Psoas muscle (tissue), 7 donors: ENCODE measurements at regions not wholly inside any gene's neighbourhood (a gene's known extent, or its start where the extent isn't known, plus 50 kb on each side); places are given as distances from the start of the nearest gene placed in this dataset.

Experiments used
- ATAC-seq, 4 donors: fragments of 200-7000 bp; cut with Tn5 transposase; one replicate each; pipeline ENCODE4 v1.9.1; 2020; ENCODE audit warnings: moderate library complexity in 3 of 4, mild to moderate bottlenecking in 2 of 4
- DNase-seq, 2 donors: peaks; one replicate each; pipeline ENCODE4 v3.0.0-alpha.2; 2020
- H3K27ac ChIP-seq: fragments of 200-600 bp; one replicate; pipeline ENCODE4 v1.8.0; 2022
- H3K27me3 ChIP-seq, 3 donors: fragments of 200-600 bp in 1 of 3; one replicate each; pipeline versions ENCODE4 v1.6.1 to v1.8.0; 2013 to 2022; ENCODE audit warnings: low read length in 2 of 3, mild to moderate bottlenecking in 2 of 3, moderate library complexity in 1 of 3; ENCODE audit not compliant: insufficient read depth in 3 of 3
- H3K36me3 ChIP-seq, 2 donors: fragments of 200-600 bp in 1 of 2; one replicate each; pipeline versions ENCODE4 v1.6.1 to v1.8.0; 2013 to 2022; ENCODE audit warnings: low read depth in 1 of 2, mild to moderate bottlenecking in 1 of 2, moderate library complexity in 1 of 2; ENCODE audit not compliant: insufficient read depth in 1 of 2
- H3K4me1 ChIP-seq: fragments of 200-600 bp; one replicate; pipeline ENCODE4 v1.8.0; 2022
- H3K4me3 ChIP-seq: fragments of 200-600 bp; one replicate; pipeline ENCODE4 v1.8.0; 2022; ENCODE audit warnings: mild to moderate bottlenecking
- H3K9me3 ChIP-seq: fragments of 200-600 bp; one replicate; pipeline ENCODE4 v1.8.0; 2022
- CTCF ChIP-seq: fragments of 200-600 bp; IDR thresholded peaks from one replicate; pipeline ENCODE4 v1.8.0; 2022; ENCODE audit warnings: antibody characterized with exemption
- WGBS, 3 donors: extraction: QIAGEN DNeasy Blood & Tissue Kit; methylation state at CpG; one replicate each; pipeline versions ENCODE4 v1.1.6 to v1.1.7; 2013; 5-methylcytosine and 5-hydroxymethylcytosine counted together
- intact Hi-C, 2 donors: fragments of 100-400 bp; cut with DNase I; formaldehyde crosslinking; loops; one replicate each; pipeline versions ENCODE4 v1.11.0 to v1.14.2; 2022
- donor health status: healthy with polysubstance abuse.
- donor health status: DM: no; HTN: no; CAD: no; lungs with moderate emphysema.
- donor health status: Bipolar disorder and iron deficiency.
- donor health status: healthy.
- donor health status: DM: yes; HTN: yes; CAD: no.
- donor health status: DM: no; HTN: no; CAD: no.
- donor health status: DM: yes; HTN: yes; CAD: no.

GRCh38 chr10:21296575-21297355, 228.7 kb downstream of the SKIDA1 start:
- TF ChIP-seq CTCF, result no peak
- intact Hi-C loops, result no loop called here
- no peak overlapping the region for H3K4me3 ChIP-seq
- H3K27me3 ChIP-seq, result no peaks in the 10 kb centered on the region
- no peaks in the 10 kb centered on the region for H3K9me3 ChIP-seq
- 91 to 95% (median 91%) methylated on average over 13 of the region's 13 CpGs for WGBS, 3 donors
- DNase-seq (no peak), ATAC-seq (no peak)
- H3K4me1 ChIP-seq, result no peaks in the 10 kb centered on the region
- H3K36me3 ChIP-seq, result no peaks in the 10 kb centered on the region
- H3K27ac ChIP-seq, result no peak overlapping the region

GRCh38 chr10:21293518-21294356, 231.7 kb downstream of the SKIDA1 start:
- intact Hi-C loops, result no loop called here
- Histone ChIP-seq H3K27me3 (no peaks in the 10 kb centered on the region), H3K27ac (no peak overlapping the region), H3K4me1 (no peaks in the 10 kb centered on the region), H3K4me3 (peak overlapping the region; percentile 27), H3K36me3 (no peaks in the 10 kb centered on the region), H3K9me3 (no peaks in the 10 kb centered on the region)
- ATAC-seq (no peak), DNase-seq (no peak)
- TF ChIP-seq CTCF, result no peak
- 62 to 65% (median 62%) methylated on average over 9 of the region's 9 CpGs for WGBS, 3 donors

GRCh38 chr10:21292763-21293517, 232.5 kb downstream of the SKIDA1 start:
- no peak for TF ChIP-seq CTCF
- DNase-seq (peak; percentile 64 to 67), ATAC-seq (peak; percentile 36 to 76 (median 72))
- H3K4me3 ChIP-seq, result peak overlapping the region; percentile 27
- H3K27ac ChIP-seq, result peak overlapping the region; percentile 10
- intact Hi-C loops, result no loop called here
- H3K4me1 ChIP-seq, result no peaks in the 10 kb centered on the region
- H3K9me3 ChIP-seq, result no peaks in the 10 kb centered on the region
- H3K36me3 ChIP-seq, result no peaks in the 10 kb centered on the region
- no peaks in the 10 kb centered on the region for H3K27me3 ChIP-seq
- 2 to 3% (median 3%) methylated on average over 14 of the region's 14 CpGs for WGBS, 3 donors

GRCh38 chr10:21290499-21291160, 234.9 kb downstream of the SKIDA1 start:
- Histone ChIP-seq H3K27ac (no peak overlapping the region), H3K36me3 (no peaks in the 10 kb centered on the region), H3K27me3 (no peaks in the 10 kb centered on the region), H3K4me1 (no peaks in the 10 kb centered on the region), H3K9me3 (no peaks in the 10 kb centered on the region), H3K4me3 (no peak overlapping the region)
- WGBS, 3 donors, result 69 to 91% (median 88%) methylated on average over 2 of the region's 2 CpGs
- no peak for ATAC-seq
- no peak for TF ChIP-seq CTCF
- no peak for DNase-seq
- intact Hi-C loops, result no loop called here
